Tibial artery (tissue), 4 donors: ENCODE measurements at regions not wholly inside any gene's neighbourhood (a gene's known extent, or its start where the extent isn't known, plus 50 kb on each side); places are given as distances from the start of the nearest gene placed in this dataset.

ENCODE experiments used
- DNase-seq, 2 donors: peaks; one replicate each; pipeline ENCODE4 v3.0.0-alpha.2; 2019
- H3K27ac ChIP-seq, 2 donors: fragments of 200-600 bp; sonication (generic) in 1 of 2; 1 replicate in 1 of 2; 2 replicates in 1 of 2; pipeline ENCODE4 v1.5.1; 2018 to 2019; ENCODE audit warnings: mild to moderate bottlenecking in 1 of 2
- H3K27me3 ChIP-seq, 2 donors: fragments of 200-600 bp; sonication (generic) in 1 of 2; one replicate each; pipeline versions ENCODE4 v1.5.1 to v1.6.0; 2016 to 2019
- H3K36me3 ChIP-seq, 3 donors: fragments of 200-600 bp; sonication (generic) in 2 of 3; one replicate each; pipeline ENCODE4 v1.5.1; 2016 to 2019; ENCODE audit warnings: mild to moderate bottlenecking in 2 of 3
- H3K4me1 ChIP-seq, 4 donors: fragments of 200-600 bp; sonication (generic) in 2 of 4; 1 replicate in 3 of 4; 2 replicates in 1 of 4; pipeline ENCODE4 v1.5.1; 2016 to 2019
- H3K4me3 ChIP-seq, 2 donors: fragments of 200-600 bp; sonication (generic) in 1 of 2; 1 replicate in 1 of 2; 2 replicates in 1 of 2; pipeline ENCODE4 v1.5.1; 2018 to 2019; ENCODE audit warnings: mild to moderate bottlenecking in 2 of 2
- H3K9me3 ChIP-seq, 3 donors: fragments of 200-600 bp; sonication (generic) in 1 of 3; one replicate each; pipeline ENCODE4 v1.5.1; 2016 to 2019
- intact Hi-C: fragments of 100-400 bp; cut with DNase I; formaldehyde crosslinking; loops from one replicate; pipeline ENCODE4 v1.15.0; 2023; ENCODE audit warnings: low total_unique reads
- TF ChIP-seq, protein P1 (sequence below), 2 experiments: fragments of 200-600 bp in 1 of 2; fragments of 450-650 bp in 1 of 2; IDR thresholded peaks; one replicate each; pipeline ENCODE4 v1.5.1; 2017 to 2019; ENCODE audit warnings: antibody characterized with exemption in 2 of 2, mild to moderate bottlenecking in 1 of 2, moderate library complexity in 1 of 2

GRCh38 chr15:75100679-75101078 lies 77.3 kb downstream of the PPCDC start:
- Histone ChIP-seq H3K4me1 (peaks cover 0 to 7% (median 0%) of the 10 kb centered on the region in 4 donors), H3K4me3 (no peak overlapping the region), H3K27me3 (no peaks in the 10 kb centered on the region), H3K9me3 (no peaks in the 10 kb centered on the region), H3K27ac (no peak overlapping the region), H3K36me3 (no peaks in the 10 kb centered on the region)
- TF ChIP-seq, protein P1, sequence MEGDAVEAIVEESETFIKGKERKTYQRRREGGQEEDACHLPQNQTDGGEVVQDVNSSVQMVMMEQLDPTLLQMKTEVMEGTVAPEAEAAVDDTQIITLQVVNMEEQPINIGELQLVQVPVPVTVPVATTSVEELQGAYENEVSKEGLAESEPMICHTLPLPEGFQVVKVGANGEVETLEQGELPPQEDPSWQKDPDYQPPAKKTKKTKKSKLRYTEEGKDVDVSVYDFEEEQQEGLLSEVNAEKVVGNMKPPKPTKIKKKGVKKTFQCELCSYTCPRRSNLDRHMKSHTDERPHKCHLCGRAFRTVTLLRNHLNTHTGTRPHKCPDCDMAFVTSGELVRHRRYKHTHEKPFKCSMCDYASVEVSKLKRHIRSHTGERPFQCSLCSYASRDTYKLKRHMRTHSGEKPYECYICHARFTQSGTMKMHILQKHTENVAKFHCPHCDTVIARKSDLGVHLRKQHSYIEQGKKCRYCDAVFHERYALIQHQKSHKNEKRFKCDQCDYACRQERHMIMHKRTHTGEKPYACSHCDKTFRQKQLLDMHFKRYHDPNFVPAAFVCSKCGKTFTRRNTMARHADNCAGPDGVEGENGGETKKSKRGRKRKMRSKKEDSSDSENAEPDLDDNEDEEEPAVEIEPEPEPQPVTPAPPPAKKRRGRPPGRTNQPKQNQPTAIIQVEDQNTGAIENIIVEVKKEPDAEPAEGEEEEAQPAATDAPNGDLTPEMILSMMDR (IDR thresholded peaks at IDR 0.05) = no peak
- intact Hi-C loops = no loop called here
- no peak for DNase-seq

DNA sequence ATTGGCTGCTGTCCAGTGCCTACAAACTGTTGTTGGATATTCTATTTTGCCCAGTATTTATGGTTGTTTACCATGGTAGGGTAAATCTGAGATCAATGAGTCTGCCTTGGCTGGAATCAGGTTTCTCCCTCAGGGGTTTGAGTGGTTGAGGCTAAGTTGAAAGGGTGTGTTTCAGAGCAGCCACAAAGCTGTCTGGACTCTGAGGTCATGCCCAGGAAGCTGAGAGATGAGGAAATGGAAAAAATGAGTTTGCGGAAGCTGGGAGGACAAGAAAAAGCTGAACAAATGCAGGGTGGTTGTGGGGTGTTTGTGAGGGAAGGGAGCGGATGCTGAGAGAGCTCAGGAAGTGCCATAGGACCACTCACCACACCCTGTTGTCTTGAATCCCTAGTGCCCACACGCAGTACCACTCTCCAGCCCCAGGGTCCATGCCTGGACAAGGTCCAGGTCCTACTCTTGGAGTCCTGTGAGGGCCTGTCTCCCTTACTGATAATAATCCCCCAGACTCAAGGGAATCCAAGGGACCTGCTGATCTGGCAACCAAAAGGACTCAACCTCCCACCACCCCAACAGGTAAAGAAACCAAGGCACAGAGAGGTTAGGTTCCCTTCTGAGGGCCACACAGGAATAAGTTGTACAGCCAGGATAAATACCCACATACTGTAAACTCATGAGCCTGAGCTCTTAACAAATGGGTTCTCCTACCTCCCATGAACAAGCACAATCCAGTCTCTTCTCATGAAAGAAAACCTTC lies 81.6 kb downstream of the PPCDC start:
- Histone ChIP-seq H3K9me3 (no peaks in the 10 kb centered on the region), H3K4me1 (peaks cover 0 to 18% (median 0%) of the 10 kb centered on the region in 4 donors), H3K4me3 (no peak overlapping the region), H3K27ac (no peak overlapping the region), H3K36me3 (no peaks in the 10 kb centered on the region), H3K27me3 (no peaks in the 10 kb centered on the region)
- intact Hi-C loops = no loop called here
- DNase-seq = peak in 1 of 2 donors; percentile 38
- TF ChIP-seq, protein P1 (IDR thresholded peaks at IDR 0.05) = no peak

- Histone ChIP-seq H3K4me3 (no peak overlapping the region), H3K4me1 (peaks cover 0 to 18% (median 0%) of the 10 kb centered on the region in 4 donors), H3K27me3 (no peaks in the 10 kb centered on the region), H3K36me3 (no peaks in the 10 kb centered on the region), H3K9me3 (no peaks in the 10 kb centered on the region), H3K27ac (no peak overlapping the region)
- TF ChIP-seq, protein P1 (IDR thresholded peaks at IDR 0.05) = no peak
- intact Hi-C loops = no loop called here
- no peak for DNase-seq
Observed at GRCh38 chr15:75107516-75107907, 84.1 kb downstream of the PPCDC start.

DNA sequence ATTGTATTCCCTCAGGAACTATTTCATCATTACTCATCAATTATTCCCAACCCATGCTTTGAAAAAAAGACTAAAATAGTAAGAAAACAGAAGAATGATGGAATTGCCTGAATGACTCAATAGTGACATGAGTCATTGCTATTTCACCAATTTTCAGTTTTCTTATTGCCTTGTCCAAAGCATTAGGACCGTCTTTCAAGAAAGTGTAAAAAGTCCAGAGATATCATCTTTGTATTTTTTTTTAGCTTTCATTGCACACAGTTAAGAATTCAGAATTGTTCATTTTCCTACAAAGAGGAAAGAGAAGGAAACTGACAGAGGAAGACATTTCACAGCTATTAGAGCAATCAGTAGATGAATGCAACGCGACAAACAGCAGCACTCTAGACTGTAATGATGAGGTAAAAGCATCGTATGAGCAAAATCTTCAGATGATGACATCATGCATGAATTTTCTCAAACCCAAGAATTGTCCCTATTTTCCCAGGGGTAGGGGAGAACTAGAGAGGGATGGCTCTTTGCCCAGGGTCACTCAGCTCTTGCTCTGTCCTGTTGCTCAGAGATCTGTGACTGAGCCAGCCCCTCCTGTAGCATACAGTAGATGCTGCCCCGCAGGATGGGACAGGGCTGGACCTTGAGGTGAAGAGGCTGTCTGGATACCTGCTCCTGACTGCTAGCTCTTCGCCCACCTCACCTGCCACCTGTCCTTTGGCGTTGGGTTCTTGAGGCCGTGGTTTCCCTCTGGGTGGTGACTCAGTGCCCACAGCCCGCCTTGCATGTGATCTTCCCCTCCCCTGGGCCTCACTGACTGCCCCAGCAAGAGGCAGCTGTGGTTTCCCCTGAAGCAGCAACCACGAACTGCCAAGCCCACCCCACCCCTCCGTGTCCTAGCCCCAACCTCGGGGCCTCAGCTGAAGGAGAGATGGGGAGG lies 84.8 kb downstream of the PPCDC start:
- peak in 1 of 2 donors; percentile 67 for DNase-seq
- no peak overlapping the region for H3K27ac ChIP-seq
- no peak overlapping the region for H3K4me3 ChIP-seq

GRCh38 chr15:75109021-75109735 lies 85.8 kb downstream of the PPCDC start:
- H3K4me1 ChIP-seq = peaks cover 0 to 18% (median 0%) of the 10 kb centered on the region in 4 donors
- TF ChIP-seq, protein P1 (IDR thresholded peaks at IDR 0.05) = no peak
- DNase-seq = no peak
- H3K9me3 ChIP-seq = no peaks in the 10 kb centered on the region
- no peaks in the 10 kb centered on the region for H3K27me3 ChIP-seq
- no peak overlapping the region for H3K27ac ChIP-seq
- H3K36me3 ChIP-seq = no peaks in the 10 kb centered on the region
- intact Hi-C loops = no loop called here
- no peak overlapping the region for H3K4me3 ChIP-seq

More for the DNA sequence above, 84.8 kb downstream of the PPCDC start:
- no peaks in the 10 kb centered on the region for H3K36me3 ChIP-seq
- TF ChIP-seq, protein P1 (IDR thresholded peaks at IDR 0.05) = no peak
- peaks cover 0 to 18% (median 0%) of the 10 kb centered on the region in 4 donors for H3K4me1 ChIP-seq
- intact Hi-C loops = no loop called here
- no peaks in the 10 kb centered on the region for H3K9me3 ChIP-seq
- no peaks in the 10 kb centered on the region for H3K27me3 ChIP-seq
